ENCODE measurements at regions not wholly inside any gene's neighbourhood (a gene's known extent, or its start where the extent isn't known, plus 50 kb on each side); places are given as distances from the start of the nearest gene placed in this dataset.

DNA sequence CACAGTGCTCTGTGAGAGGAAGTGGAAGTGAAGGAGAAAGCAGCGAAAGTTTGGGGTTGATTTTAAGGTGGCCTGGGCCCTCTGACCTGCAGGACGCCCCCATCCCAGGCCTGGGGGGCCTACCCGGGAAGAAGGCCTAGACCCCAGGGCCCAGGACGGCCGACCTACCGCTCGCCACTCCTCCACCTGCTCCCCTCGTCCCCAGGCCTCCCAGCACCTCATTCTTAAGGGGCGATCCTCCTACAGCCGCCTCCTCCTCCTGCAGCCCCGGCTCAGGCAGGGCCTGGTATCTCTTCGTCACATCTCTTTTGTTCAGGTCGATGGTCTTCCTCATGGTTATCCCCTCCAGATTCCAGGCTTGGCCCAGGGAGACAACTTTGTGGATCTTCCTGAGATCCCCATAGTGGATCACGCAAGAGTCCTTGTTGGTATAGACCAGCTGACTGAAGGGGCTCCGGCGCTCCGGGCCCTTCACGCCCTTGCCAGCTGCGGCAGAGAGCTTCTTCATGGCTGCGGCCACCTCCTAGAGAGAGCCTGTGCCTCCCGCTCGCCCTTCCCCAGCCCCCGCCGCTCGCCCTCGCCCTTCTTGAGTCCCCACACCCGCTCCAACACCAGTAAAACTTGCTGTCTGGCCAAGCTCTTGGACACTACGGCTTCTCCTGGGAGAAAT, 117.5 kb downstream of the OR13A1 start:
- no peak for ATAC-seq (replicated peaks)

DNA sequence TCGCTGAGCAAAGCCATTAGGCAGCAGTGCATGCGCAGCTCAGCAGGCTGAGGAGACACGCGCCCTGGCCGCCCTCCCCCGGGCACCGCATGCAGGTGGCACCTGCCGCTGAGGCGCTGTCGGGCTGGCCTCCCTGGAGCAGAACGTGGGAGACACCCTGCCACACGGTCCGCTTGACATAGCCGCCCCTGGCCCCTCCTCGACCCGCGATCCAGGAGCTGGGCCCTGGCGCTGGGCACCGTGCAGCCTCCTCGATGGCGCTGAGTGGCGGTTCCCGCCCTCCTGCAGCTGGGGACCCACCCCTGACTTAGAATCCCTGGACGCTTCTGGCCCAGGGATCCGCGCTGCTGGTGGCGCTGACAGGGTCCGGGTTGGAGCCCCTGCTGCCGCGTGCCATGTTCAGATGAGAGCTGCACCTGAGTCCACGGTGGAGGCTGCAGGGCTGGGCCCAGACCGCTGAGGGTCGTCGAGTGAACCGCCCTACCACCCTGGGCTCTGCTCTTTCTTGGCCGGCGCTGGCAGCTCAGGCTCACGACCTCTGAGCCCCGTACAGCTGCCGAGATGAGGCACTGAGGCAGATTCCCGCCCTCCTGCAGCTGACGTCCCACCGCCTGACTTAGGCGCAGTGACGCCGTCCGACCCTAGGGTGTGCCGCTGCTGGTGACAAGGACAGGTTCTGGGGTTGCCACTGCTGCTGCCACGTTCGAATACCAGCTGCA, 116.8 kb downstream of the OR13A1 start:
- ATAC-seq (replicated peaks) (no peak), DNase-seq (no peak)
- no peaks in the 10 kb centered on the region for H3K9me3 Mint-ChIP-seq
- H3K4me3 Mint-ChIP-seq, result no peak overlapping the region
- no peaks in the 10 kb centered on the region for H3K4me1 Mint-ChIP-seq
- H3K27ac Mint-ChIP-seq, result no peak overlapping the region
- H3K36me3 Mint-ChIP-seq, result no peaks in the 10 kb centered on the region
- peaks cover 0 to 4% of the 10 kb centered on the region in 2 donors for H3K27me3 Mint-ChIP-seq

More for the DNA sequence above, 117.5 kb downstream of the OR13A1 start:
- Mint-ChIP-seq H3K4me1 (no peaks in the 10 kb centered on the region), H3K4me3 (no peak overlapping the region), H3K9me3 (no peaks in the 10 kb centered on the region), H3K27me3 (peaks cover 0 to 3% of the 10 kb centered on the region in 2 donors), H3K36me3 (no peaks in the 10 kb centered on the region), H3K27ac (no peak overlapping the region)
- DNase-seq, result no peak

DNA sequence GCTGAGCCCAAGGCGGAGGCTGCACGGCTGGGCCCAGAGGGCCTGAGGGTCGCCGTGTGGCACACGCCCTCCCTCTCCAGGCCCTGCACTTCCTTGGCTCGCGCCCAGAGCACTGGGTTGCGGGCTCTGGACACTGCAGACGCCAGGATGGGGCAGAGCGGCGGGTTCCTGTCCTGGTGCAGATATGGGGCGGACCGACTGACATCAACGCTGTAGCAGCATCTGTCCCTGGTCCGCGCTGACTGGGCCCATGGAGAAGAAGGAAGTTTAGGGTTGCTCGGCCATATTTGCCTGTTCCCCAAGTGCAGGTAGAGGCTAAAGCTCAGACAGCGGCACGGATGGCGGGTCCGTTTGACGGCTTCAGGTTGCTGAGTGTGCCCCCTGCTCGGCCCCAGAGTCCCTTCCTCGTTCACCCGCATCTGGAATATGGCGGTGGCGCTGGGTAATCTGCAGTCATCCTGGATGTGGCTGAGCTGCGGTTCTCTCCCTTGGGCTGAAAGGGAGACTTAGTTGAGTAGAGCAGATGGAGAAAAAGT, 116.1 kb downstream of the OR13A1 start:
- no peak for ATAC-seq (replicated peaks)
- Mint-ChIP-seq H3K27ac (no peak overlapping the region), H3K4me1 (no peaks in the 10 kb centered on the region), H3K36me3 (no peaks in the 10 kb centered on the region), H3K4me3 (no peak overlapping the region), H3K9me3 (no peaks in the 10 kb centered on the region), H3K27me3 (peaks cover 5 to 10% of the 10 kb centered on the region in 2 donors)
- DNase-seq, result no peak

GRCh38 chr10:45201271-45201670, 114.1 kb downstream of the OR13A1 start:
- DNase-seq (no peak), ATAC-seq (replicated peaks) (no peak)
- H3K4me3 Mint-ChIP-seq, result no peak overlapping the region
- H3K27ac Mint-ChIP-seq, result no peak overlapping the region
- H3K36me3 Mint-ChIP-seq, result no peaks in the 10 kb centered on the region
- H3K4me1 Mint-ChIP-seq, result no peaks in the 10 kb centered on the region
- H3K9me3 Mint-ChIP-seq, result no peaks in the 10 kb centered on the region
- peaks cover 10 to 11% of the 10 kb centered on the region in 2 donors for H3K27me3 Mint-ChIP-seq

DNA sequence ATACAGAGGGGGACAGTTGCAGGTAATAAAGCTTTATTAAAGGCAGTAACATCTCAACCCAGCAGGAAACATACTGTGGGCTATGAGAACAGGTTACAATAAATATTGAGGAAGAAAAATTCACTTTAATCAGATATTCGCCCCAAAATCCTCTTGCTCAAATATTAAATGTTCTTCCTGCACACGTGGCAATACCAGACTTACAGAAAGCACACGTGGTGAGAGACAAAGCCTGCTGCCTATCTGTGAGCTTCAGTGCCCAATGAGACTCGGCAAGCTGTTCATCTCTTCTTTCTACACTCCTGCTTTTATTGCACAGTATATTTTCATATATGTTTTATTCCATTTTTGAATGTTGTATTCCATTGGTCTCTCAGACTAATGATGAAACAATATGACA, 113.2 kb downstream of the OR13A1 start:
- H3K9me3 Mint-ChIP-seq, result no peaks in the 10 kb centered on the region
- peaks cover 11 to 16% of the 10 kb centered on the region in 2 donors for H3K27me3 Mint-ChIP-seq
- DNase-seq (no peak), ATAC-seq (replicated peaks) (no peak)
- no peaks in the 10 kb centered on the region for H3K36me3 Mint-ChIP-seq
- H3K27ac Mint-ChIP-seq, result no peak overlapping the region
- no peaks in the 10 kb centered on the region for H3K4me1 Mint-ChIP-seq
- H3K4me3 Mint-ChIP-seq, result no peak overlapping the region

DNA sequence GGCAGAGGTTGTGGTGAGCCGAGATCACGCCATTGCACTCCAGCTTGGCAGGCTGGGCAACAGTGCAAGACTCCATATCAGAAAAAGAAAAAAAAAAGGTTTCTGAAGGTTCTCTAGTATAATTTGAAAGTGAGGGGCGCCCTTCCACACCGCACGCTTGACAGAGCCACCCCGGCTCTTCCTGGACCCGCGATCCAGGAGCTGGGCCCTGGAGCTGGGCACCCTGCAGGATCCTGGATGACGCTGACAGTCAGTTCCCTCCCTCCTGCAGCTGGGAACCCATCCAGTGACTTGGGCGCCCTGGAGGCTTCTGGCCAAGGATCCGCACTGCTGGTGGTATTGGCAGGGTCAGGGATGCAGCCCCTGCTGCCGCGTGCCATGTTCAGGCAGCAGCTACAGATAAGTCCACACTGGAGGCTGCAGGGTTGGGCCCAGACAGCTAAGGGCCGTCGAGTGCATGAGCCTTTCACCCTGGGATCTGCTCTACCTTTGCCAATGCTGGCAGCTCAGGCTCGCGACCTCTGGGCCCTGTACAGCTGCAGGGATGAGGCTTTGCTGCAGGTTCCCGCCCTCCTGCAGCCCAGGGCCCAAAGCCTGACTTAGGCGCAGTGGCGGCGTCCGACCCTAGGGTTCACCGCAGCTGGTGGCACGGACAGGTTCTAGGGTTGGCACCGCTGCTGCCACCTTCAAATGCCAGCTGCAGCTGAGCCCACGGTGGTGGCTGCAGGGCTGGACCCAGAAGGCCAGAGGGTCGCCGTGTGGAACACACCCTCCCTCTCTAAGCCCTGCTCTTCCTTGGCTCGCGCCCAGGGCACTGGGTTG, 110.2 kb downstream of the OR13A1 start:
- ATAC-seq (replicated peaks) (no peak), DNase-seq (no peak)
- no peaks in the 10 kb centered on the region for H3K36me3 Mint-ChIP-seq
- H3K4me1 Mint-ChIP-seq, result no peaks in the 10 kb centered on the region
- H3K27ac Mint-ChIP-seq, result no peak overlapping the region
- H3K4me3 Mint-ChIP-seq, result no peak overlapping the region
- H3K27me3 Mint-ChIP-seq, result peaks cover 30 to 44% of the 10 kb centered on the region in 2 donors
- peaks cover 0 to 5% of the 10 kb centered on the region in 2 donors for H3K9me3 Mint-ChIP-seq

DNA sequence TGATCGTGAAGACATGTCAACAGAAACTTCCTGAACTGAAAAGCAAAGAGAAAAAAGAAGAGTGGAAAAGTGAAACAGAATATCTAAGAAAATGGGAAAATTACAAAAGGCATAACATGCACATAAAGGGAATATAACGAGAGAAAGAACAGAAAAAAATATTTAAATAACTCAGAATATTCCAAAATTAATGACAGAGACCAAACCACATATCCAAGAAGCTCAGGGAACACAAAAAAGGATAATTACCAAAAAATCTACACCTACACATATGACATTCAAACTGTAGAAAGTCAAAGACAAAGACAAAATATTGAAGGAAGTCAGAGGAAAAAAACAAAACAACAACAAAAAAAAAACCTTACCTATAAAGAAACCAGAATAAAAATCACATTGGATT, 105.5 kb downstream of the OR13A1 start:
- H3K9me3 Mint-ChIP-seq, result peaks cover 0 to 5% of the 10 kb centered on the region in 2 donors
- ATAC-seq (replicated peaks) (no peak), DNase-seq (no peak)
- H3K27me3 Mint-ChIP-seq, result peaks cover 23 to 47% of the 10 kb centered on the region in 2 donors
- H3K36me3 Mint-ChIP-seq, result no peaks in the 10 kb centered on the region
- no peak overlapping the region for H3K27ac Mint-ChIP-seq
- no peaks in the 10 kb centered on the region for H3K4me1 Mint-ChIP-seq
- H3K4me3 Mint-ChIP-seq, result no peak overlapping the region

DNA sequence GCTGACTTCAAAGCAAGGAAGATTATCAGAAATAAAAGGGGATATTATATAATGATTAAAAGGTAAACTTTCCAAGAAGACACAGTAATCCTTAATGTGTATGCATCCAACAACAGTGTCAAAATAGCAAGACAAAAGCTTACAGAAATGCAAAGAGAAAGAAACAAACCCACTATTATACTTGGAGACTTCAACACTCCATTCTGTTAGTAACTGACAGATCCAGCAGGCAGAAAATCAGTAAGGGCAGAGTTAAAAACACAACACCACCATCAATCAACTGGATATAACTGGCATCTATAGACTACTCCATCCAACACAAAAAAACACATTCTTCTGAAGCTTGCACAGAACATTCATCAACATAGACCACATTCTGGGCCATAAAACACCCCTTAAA, 103.8 kb downstream of the OR13A1 start:
- DNase-seq (no peak), ATAC-seq (replicated peaks) (no peak)
- Mint-ChIP-seq H3K27ac (no peak overlapping the region), H3K4me1 (no peaks in the 10 kb centered on the region), H3K9me3 (peaks cover 0 to 5% of the 10 kb centered on the region in 2 donors), H3K4me3 (no peak overlapping the region), H3K36me3 (no peaks in the 10 kb centered on the region), H3K27me3 (peaks cover 23 to 41% of the 10 kb centered on the region in 2 donors)

DNA sequence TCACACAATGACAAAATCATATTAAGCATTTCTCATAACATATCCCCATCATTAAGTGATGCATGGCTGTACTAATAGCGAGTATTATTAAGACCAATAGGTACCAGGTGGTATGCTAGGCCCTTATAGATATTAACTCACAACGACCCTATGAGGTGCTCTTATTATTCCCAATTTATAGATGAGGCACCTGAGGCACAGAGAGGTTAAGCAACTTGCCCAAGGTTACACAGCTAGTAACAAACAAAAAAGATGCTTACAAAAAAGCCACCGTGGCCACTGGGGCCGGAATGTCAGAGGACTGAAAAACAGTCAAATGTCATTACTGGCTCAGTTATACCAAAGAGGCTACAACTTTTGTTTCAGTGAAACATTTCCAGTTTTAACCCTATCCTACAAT, 96.0 kb downstream of the OR13A1 start:
- no peak overlapping the region for H3K27ac Mint-ChIP-seq
- no peaks in the 10 kb centered on the region for H3K27me3 Mint-ChIP-seq
- ATAC-seq (replicated peaks) (no peak), DNase-seq (no peak)
- H3K4me1 Mint-ChIP-seq, result no peaks in the 10 kb centered on the region
- H3K36me3 Mint-ChIP-seq, result no peaks in the 10 kb centered on the region
- H3K4me3 Mint-ChIP-seq, result no peak overlapping the region
- no peaks in the 10 kb centered on the region for H3K9me3 Mint-ChIP-seq

GRCh38 chr10:45220931-45221330, 94.5 kb downstream of the OR13A1 start:
- Mint-ChIP-seq H3K9me3 (no peaks in the 10 kb centered on the region), H3K4me1 (no peaks in the 10 kb centered on the region), H3K4me3 (no peak overlapping the region), H3K27ac (no peak overlapping the region), H3K27me3 (no peaks in the 10 kb centered on the region), H3K36me3 (no peaks in the 10 kb centered on the region)
- DNase-seq, result no peak
- no peak for ATAC-seq (replicated peaks)

DNA sequence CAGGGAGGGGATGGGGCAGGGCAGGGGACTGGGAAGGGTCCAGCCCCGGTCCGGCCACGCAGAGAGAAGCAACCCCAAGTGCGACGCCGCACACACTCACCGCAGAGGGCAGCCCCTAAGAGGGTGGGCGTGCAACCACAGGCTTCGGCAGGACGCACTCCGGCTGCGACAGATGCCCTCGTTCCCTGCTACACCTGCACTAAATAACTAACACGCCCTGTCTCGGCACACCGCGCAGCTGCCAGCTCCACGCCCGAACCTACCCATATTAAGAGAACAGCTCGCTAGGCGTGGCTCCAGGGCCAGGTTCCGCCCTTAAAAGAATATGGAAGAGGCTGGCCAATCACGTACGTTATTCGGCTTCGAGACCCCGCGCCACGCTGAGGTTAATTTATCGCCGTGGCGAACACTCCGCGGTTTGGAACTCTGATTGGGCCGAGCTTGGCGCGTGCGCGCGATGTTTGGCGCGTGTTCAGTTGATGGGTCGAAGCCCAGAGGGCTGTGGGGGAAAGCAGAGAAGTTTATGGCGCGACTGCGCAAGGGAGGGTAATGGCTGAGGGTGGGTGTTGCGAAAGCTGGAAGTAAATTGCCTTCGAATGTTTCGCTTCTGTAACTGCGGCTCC, 91.1 kb downstream of the OR13A1 start:
- H3K27me3 Mint-ChIP-seq, result peaks cover 5 to 8% of the 10 kb centered on the region in 2 donors
- H3K4me3 Mint-ChIP-seq, result no peak overlapping the region
- DNase-seq (no peak), ATAC-seq (replicated peaks) (no peak)
- H3K9me3 Mint-ChIP-seq, result peaks cover 5% of the 10 kb centered on the region in 2 donors
- H3K4me1 Mint-ChIP-seq, result no peaks in the 10 kb centered on the region
- no peak overlapping the region for H3K27ac Mint-ChIP-seq
- peaks cover 3 to 4% of the 10 kb centered on the region in 2 donors for H3K36me3 Mint-ChIP-seq

DNA sequence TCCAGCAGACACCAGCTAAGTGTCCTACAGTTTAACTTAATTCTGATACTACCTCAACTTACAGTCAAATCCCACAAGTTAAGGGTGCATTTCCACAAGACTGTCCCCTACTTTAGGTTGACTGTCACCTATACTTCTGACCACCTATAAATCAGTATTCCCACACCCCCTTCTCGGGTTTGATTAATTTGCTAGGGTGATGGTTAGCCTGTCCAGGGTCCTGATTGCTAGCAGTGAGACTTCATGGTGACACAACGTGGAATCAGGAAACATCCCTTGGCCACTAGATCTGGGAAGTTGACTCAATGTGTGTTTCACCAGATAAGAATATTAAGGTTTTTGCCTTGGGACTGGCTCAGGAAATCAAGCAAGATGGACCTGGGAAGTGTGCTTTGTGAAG, 88.4 kb downstream of the OR13A1 start:
- H3K27me3 Mint-ChIP-seq, result peaks cover 7 to 8% of the 10 kb centered on the region in 2 donors
- ATAC-seq (replicated peaks) (no peak), DNase-seq (no peak)
- H3K27ac Mint-ChIP-seq, result no peak overlapping the region
- no peaks in the 10 kb centered on the region for H3K4me1 Mint-ChIP-seq
- no peak overlapping the region for H3K4me3 Mint-ChIP-seq
- H3K36me3 Mint-ChIP-seq, result peaks cover 11 to 12% of the 10 kb centered on the region in 2 donors
- peaks cover 7 to 16% of the 10 kb centered on the region in 2 donors for H3K9me3 Mint-ChIP-seq

DNA sequence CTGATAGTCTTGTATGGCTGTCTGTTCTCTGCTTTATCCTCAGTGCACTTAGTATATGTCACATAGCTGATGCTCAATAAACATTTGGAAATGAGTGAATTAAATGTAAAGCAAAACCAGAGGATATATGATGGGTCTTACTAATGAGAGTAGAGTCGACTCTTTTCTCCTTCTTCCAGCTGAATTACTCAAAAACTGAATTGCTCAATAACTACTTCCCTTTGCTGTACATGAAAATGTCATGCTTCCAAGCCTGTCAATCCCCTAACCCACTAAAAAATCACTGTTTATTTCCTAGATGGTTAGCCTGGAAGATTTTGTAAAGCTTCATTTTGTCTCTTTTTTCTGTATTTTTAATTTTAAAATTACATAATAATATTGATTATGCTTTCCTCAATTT, 88.0 kb downstream of the OR13A1 start:
- DNase-seq (no peak), ATAC-seq (replicated peaks) (no peak)
- Mint-ChIP-seq H3K27me3 (peaks cover 7 to 8% of the 10 kb centered on the region in 2 donors), H3K9me3 (peaks cover 7 to 16% of the 10 kb centered on the region in 2 donors), H3K4me1 (no peaks in the 10 kb centered on the region), H3K4me3 (no peak overlapping the region), H3K27ac (no peak overlapping the region), H3K36me3 (peaks cover 11 to 12% of the 10 kb centered on the region in 2 donors)

GRCh38 chr10:45229823-45230222, 85.6 kb downstream of the OR13A1 start:
- Mint-ChIP-seq H3K4me3 (no peak overlapping the region), H3K9me3 (peaks cover 7 to 16% of the 10 kb centered on the region in 2 donors), H3K4me1 (no peaks in the 10 kb centered on the region), H3K27ac (no peak overlapping the region), H3K36me3 (peaks cover 11 to 12% of the 10 kb centered on the region in 2 donors), H3K27me3 (peaks cover 7 to 8% of the 10 kb centered on the region in 2 donors)
- DNase-seq, result no peak
- ATAC-seq (replicated peaks), result no peak
